Naive thymus-derived CD8-positive, alpha-beta T cell (primary cell): ENCODE measurements at regions not wholly inside any gene's neighbourhood (a gene's known extent, or its start where the extent isn't known, plus 50 kb on each side); places are given as distances from the start of the nearest gene placed in this dataset.
A peak's percentile ranks its signal among the peaks of the same experiment; 100 is the strongest.
"Not testable (repeated sequence)": the region's sequence is repeated elsewhere in the genome, so short reads cannot be mapped to it uniquely, and the experiment has no call there.

Experiments
- ATAC-seq, 2 donors: fragments of 150-1000 bp; cut with Tn5 transposase in 1 of 2; sonication (Bioruptor Pico), chemical (Tn5 transposase) in 1 of 2; 1 replicate in 1 of 2; 2 replicates in 1 of 2; pipeline ENCODE4 v1.10.0; 2021; ENCODE audit warnings: mild to moderate bottlenecking in 2 of 2, moderate library complexity in 2 of 2
- POLR2A ChIA-PET: fragments of 350-600 bp; sonication (Branson Sonifier 250); formaldehyde crosslinking; loops from one replicate; lab custom pipeline; 2021; ENCODE audit warnings: antibody characterized with exemption; lab: Charles Lee
- DNase-seq, 10 donors: peaks; one replicate each; pipeline versions ENCODE4 v3.0.0 to v3.0.0-alpha.2; 2020 to 2022
- H3K27ac Mint-ChIP-seq, 10 donors: one replicate each; pipeline ENCODE4 v1.8.0; 2020 to 2022; ENCODE audit warnings: mild to moderate bottlenecking in 10 of 10, mixed read lengths in 10 of 10, moderate library complexity in 4 of 10, inconsistent platforms in 1 of 10
- H3K27me3 Mint-ChIP-seq, 5 donors: one replicate each; pipeline ENCODE4 v1.8.0; 2021 to 2022; ENCODE audit warnings: mixed read lengths in 5 of 5
- H3K36me3 Mint-ChIP-seq, 3 donors: one replicate each; pipeline ENCODE4 v1.8.0; 2020 to 2022; ENCODE audit warnings: mixed read lengths in 3 of 3, mild to moderate bottlenecking in 2 of 3, inconsistent platforms in 1 of 3
- H3K4me1 Mint-ChIP-seq, 4 donors: one replicate each; pipeline ENCODE4 v1.8.0; 2021 to 2022; ENCODE audit warnings: mixed read lengths in 4 of 4
- H3K4me3 Mint-ChIP-seq, 10 donors: one replicate each; pipeline ENCODE4 v1.8.0; 2020 to 2022; ENCODE audit warnings: mild to moderate bottlenecking in 10 of 10, mixed read lengths in 10 of 10, moderate library complexity in 6 of 10, inconsistent platforms in 1 of 10
- H3K9me3 Mint-ChIP-seq, 9 donors: one replicate each; pipeline ENCODE4 v1.8.0; 2020 to 2022; ENCODE audit warnings: mixed read lengths in 9 of 9, mild to moderate bottlenecking in 3 of 9, inconsistent platforms in 1 of 9, moderate library complexity in 1 of 9

DNA sequence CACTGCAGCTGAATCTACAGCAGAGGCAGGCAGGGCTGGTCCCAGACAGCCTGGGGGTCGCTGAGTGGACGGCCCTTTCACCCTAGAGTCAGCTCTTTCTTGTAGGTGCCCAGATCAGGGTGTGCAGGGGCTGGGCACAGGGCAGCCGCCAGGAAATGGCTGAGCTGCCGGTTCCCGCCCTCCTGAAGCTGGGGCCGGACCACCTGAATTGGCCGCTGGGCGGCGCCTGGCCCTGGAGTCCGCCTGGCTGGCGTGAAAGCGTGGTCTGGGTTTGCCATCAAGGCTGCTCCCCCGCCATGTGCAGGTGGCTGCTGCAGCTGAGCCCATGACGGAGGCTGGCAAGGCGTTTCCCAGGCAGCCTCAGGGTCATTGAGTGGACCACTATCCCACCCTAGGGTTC, 85.7 kb downstream of the POTEM start:
- H3K27me3 Mint-ChIP-seq, H3K9me3 Mint-ChIP-seq, H3K36me3 Mint-ChIP-seq, H3K27ac Mint-ChIP-seq, DNase-seq, H3K4me3 Mint-ChIP-seq, ATAC-seq, POLR2A ChIA-PET, H3K4me1 Mint-ChIP-seq: not testable (repeated sequence)

DNA sequence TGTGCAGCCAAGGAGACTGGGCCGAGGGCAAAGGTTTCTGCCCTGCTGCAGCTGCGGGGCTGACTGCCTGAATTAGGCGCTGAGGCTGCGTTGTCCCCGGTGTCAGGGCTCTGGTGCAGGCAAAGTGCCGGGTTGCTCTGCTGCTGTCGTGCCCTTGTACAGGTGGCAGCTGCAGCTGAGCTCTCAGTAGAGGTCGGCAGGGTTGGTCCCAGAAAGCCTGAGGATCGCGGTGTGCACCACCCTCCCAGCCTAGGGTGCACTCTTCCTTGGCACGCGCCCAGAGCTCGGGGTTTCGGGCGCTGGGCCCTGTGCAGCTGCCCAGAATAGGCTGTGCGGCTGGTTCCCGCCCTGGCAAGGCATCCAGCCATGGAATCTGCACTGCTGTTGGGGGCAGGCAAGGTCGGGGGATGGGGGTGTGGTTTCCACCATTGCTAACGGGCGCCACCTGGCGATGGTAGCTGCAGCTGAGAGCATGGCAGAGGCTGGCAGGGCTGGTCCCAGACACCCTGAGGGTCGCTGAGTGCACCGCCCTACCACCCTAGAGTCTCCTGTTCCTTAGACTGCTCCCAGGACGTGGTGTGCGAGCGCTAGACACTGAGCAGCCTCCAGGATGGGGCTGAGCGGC, 86.3 kb downstream of the POTEM start:
- H3K4me1 Mint-ChIP-seq, POLR2A ChIA-PET, DNase-seq, H3K9me3 Mint-ChIP-seq, H3K36me3 Mint-ChIP-seq, H3K27me3 Mint-ChIP-seq, H3K27ac Mint-ChIP-seq, H3K4me3 Mint-ChIP-seq: not testable (repeated sequence)
- ATAC-seq: peak in 1 of 2 donors; percentile 51

DNA sequence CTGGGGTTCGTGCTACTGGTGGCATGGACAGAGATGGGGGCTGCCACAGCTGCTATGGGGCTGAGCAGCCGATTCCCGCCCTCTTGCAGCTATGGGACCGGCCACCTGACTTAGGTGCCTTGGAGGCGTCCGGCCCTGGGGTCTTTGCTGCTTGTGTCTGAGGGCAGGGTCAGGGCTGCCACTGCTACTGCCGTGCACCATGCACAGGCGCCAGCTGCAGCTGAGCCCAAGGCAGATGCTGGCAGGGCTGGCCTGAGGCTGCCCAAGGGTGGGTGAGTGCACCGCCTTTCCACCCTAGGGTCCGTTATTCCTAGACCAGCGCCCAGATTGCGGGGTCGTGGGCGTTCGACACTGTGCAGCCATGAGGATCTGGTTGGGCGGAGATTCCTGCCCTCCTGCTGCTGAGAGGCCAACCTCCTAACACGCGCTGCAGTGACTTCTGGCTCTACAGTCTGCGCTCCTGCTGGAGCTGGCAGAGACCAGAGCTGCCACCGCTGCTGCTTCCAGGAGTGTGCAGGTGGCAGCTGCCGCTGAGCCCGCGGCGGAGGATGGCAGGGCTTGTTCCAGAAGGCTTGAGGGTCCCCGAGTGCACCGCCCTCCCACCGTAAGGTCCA, 87.0 kb downstream of the POTEM start:
- H3K27me3 Mint-ChIP-seq, ATAC-seq, H3K27ac Mint-ChIP-seq, H3K36me3 Mint-ChIP-seq, DNase-seq, H3K4me3 Mint-ChIP-seq, H3K4me1 Mint-ChIP-seq, POLR2A ChIA-PET, H3K9me3 Mint-ChIP-seq: not testable (repeated sequence)

DNA sequence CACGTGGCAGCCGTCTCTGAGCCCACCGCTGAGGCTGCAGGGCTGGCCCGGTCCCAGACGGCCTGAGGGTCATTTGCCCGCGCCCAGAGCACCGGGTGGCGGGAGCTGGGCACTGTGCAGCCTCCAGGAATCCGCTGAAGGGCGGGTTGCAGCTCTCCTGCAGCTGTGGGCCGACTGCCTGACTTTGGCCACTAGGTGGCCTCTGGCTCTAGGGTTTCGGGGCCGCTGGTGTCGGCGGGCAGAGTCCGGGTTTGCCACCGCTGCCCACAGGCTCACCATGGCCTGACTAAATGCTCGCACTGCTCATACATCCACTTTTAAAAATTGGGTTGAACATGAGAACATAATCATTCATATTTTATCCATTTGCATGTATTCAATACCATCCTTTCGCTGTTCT, 87.7 kb downstream of the POTEM start:
- DNase-seq, H3K4me3 Mint-ChIP-seq, ATAC-seq, POLR2A ChIA-PET, H3K27ac Mint-ChIP-seq, H3K4me1 Mint-ChIP-seq, H3K36me3 Mint-ChIP-seq, H3K27me3 Mint-ChIP-seq, H3K9me3 Mint-ChIP-seq: not testable (repeated sequence)

DNA sequence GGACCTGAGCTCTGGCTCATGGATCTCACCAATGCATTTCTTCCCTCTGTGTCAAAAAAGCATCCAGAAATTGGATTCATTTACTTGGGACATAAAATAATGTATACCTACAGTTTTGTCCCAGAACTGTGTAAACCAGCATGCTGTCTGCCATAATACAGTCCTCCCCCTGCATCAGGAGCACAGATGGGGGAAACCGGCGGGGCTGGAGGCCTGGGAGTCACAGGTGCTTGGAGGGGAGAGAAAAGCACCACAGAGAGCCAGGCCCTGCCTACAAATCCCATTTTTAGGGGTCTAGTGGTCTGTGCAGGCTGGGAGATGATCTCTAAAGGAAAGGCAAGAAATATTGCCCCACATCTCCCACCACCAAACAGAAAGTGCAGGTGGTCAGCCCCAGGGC, 91.8 kb downstream of the POTEM start:
- ATAC-seq, H3K9me3 Mint-ChIP-seq, H3K4me3 Mint-ChIP-seq, H3K4me1 Mint-ChIP-seq, H3K36me3 Mint-ChIP-seq, H3K27ac Mint-ChIP-seq, POLR2A ChIA-PET, H3K27me3 Mint-ChIP-seq: not testable (repeated sequence)
- DNase-seq: peak in 1 of 10 donors; percentile 23

DNA sequence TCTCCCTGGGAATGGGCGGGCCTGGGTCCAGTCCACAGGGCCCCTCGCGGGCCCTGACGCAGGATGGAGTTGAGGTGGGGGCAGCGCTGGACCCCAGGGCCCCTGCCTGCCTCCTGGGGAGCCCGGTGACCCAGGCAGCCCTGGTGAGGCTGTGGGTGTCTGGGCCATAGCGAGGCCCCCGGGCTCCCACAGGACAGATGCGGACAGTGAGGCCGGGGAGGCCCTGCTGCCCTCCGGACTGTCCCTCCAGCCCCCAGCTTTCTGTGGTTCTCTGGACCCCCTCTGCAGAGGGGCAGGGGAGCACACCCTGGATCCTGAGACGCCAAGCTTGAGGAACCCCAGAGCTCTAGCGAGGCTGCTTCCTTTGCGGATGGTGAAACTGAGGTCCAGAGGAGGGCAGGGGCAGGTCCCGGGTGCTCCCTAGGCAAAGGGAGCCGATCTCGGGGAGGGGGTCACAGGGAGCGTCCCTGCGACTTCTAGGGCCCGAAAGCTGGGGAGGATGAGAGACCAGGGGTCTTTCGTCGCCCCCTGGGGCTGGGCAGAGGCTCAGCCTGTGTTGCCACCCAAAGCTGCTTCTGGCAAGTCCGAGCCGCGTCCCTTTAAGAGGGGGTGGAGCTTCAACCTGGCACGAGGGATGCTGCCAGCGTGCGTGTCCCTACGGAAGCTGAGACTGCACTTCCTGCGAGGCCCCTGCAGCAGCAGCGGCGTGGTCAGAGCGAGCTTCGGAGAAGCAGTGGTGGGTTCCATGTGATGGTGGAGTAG, 94.6 kb downstream of the POTEM start:
- not testable (repeated sequence) for H3K9me3 Mint-ChIP-seq

DNA sequence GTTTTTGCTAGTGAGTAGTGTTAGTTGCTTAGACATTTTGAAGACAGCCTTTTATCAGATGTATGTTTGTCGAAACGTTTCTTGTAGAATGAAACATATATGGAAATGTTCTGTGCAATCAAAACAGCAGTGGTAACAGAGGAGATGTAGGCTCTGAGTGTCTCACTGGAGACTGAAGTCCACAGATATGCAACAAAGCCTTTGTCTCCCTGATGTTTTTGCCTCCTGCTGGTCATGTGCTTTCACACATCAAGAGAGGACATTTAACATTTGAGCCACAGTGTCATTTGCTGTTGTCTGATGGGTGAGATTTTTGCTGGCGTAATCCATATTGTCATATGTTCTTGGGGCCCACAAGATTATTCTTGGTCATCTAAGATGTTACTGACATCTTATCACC, 101.7 kb downstream of the POTEM start:
- H3K27me3 Mint-ChIP-seq, H3K9me3 Mint-ChIP-seq, H3K36me3 Mint-ChIP-seq, POLR2A ChIA-PET, H3K27ac Mint-ChIP-seq, H3K4me3 Mint-ChIP-seq, H3K4me1 Mint-ChIP-seq, ATAC-seq, DNase-seq: not testable (repeated sequence)

More for the DNA sequence above, 94.6 kb downstream of the POTEM start:
- DNase-seq, H3K36me3 Mint-ChIP-seq, POLR2A ChIA-PET, H3K4me3 Mint-ChIP-seq, H3K27me3 Mint-ChIP-seq, H3K27ac Mint-ChIP-seq, H3K4me1 Mint-ChIP-seq: not testable (repeated sequence)
- peak in 1 of 2 donors; percentile 40 for ATAC-seq

DNA sequence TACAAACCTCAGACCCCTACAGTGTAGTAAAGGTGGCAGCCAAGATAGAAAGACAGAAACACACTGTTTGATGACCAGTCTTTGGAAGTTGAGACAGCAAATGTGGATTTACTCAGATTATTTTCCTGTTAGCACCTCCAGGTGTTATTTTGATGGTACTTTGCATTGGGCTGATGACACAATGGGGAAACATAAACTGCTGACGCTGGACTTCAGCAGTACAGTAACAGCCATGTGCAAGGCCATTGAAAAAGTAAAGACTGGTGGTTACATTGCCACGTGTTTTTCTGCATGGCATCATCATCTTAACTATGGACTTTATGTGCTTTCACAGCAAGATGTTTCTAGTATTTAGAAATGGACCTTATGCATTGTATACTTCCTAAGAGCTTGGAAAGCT, 105.3 kb downstream of the POTEM start:
- H3K27ac Mint-ChIP-seq, H3K9me3 Mint-ChIP-seq, H3K27me3 Mint-ChIP-seq, H3K36me3 Mint-ChIP-seq, H3K4me3 Mint-ChIP-seq, H3K4me1 Mint-ChIP-seq, DNase-seq, ATAC-seq, POLR2A ChIA-PET: not testable (repeated sequence)

DNA sequence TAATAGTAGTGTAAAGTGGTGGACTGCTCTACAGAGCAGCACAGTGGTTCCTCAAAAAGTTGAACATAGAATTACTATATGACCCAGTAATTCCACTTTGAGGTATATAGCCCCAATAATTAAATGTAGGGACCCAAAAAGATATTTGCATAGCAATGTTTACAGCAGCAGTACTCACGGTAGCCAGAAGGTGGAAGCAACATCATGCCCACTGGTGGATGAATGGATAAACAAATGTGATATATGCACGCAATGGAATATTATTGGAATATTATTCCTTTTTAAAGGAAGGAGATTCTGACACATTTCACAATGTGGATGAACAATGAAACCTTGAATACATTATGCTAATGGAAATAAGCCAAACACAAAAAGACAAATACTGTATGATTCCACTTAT, 121.4 kb downstream of the POTEM start:
- ATAC-seq, H3K4me3 Mint-ChIP-seq, DNase-seq, H3K9me3 Mint-ChIP-seq, H3K27me3 Mint-ChIP-seq, H3K4me1 Mint-ChIP-seq, H3K36me3 Mint-ChIP-seq, H3K27ac Mint-ChIP-seq, POLR2A ChIA-PET: not testable (repeated sequence)

DNA sequence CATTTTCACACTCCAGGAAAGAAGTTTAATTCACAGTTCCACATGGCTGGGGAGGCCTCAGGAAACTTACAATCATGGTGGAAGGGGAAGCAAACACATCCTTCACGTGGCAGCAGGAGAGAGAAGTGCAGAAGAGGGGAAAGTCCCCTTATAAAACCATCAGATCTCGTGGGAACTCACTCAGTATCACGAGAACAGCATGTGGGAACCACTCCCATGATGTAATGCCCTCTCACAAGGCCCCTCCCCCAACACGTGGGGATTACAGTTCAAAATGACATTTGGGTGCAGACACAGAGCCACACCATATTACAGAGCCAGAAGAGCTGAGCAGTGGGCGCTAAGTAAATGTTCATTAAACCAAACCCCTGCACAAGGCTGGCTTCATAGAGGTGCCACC, 126.0 kb downstream of the POTEM start:
- H3K4me3 Mint-ChIP-seq, H3K27me3 Mint-ChIP-seq, H3K4me1 Mint-ChIP-seq, DNase-seq, ATAC-seq, H3K9me3 Mint-ChIP-seq, H3K27ac Mint-ChIP-seq, POLR2A ChIA-PET, H3K36me3 Mint-ChIP-seq: not testable (repeated sequence)

DNA sequence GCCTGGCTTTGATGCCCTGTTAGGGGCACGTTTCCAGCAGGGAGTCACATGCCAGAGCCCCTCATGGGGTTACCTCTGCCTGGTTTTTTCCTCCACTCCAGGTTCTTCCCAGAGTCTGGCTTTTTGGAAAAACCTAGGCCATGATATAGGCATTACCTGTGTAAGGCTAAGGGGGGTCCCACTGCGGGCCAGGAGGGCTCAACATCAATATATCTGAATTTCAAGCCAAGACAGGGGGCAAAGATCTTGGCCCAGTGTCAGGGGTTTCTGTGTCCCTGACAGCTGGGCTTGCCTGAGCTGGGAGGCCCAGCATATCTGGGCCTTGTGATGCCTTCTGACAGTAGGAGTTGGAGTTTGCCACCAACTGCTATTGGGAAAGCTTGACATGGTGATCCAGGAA, 127.5 kb downstream of the POTEM start:
- H3K27me3 Mint-ChIP-seq, H3K4me3 Mint-ChIP-seq, H3K9me3 Mint-ChIP-seq, H3K27ac Mint-ChIP-seq, H3K36me3 Mint-ChIP-seq, DNase-seq, ATAC-seq, POLR2A ChIA-PET, H3K4me1 Mint-ChIP-seq: not testable (repeated sequence)

DNA sequence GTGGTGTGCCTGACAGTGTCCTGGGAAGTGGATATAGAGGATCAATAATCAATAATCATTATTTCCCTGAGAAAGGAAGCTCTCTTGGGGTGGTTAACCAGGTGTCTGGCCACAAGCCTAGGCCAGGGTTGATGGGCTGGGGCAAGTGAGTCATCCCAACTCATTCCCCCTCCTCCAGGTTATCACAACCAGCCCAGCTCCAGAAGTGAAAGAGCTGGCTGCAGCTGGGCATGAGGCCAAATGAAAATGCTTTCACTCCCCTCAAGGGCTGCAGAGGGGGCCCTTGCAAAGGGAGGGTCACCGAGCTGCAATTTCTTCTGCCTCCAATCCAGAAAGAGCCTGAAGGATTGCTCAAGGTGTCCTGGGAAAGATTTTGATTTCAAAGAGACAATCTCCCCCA, 127.9 kb downstream of the POTEM start:
- ATAC-seq, H3K27me3 Mint-ChIP-seq, H3K36me3 Mint-ChIP-seq, H3K4me1 Mint-ChIP-seq, POLR2A ChIA-PET, H3K4me3 Mint-ChIP-seq, H3K27ac Mint-ChIP-seq, H3K9me3 Mint-ChIP-seq, DNase-seq: not testable (repeated sequence)

DNA sequence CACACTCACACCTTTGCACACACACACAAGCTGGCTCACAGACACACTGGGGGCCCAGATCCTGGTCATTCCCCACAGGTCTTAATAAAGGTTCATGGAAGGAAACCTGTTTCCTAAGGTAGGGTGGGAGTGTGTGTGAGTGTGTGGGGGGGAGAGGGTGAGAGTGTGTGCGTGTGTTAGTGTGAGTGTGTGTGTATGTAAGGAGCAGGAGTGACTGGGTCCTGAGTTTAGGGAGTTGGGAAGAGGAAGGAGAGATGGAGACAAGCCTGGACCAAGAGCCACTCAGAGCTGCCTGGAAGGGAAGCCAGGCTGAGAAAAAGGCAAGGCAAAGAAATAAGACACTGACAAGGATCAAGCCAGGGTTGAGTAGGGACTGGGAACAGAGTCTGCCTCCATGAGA, 129.2 kb downstream of the POTEM start:
- H3K4me3 Mint-ChIP-seq, H3K36me3 Mint-ChIP-seq, H3K27me3 Mint-ChIP-seq, H3K4me1 Mint-ChIP-seq, H3K9me3 Mint-ChIP-seq, ATAC-seq, DNase-seq, H3K27ac Mint-ChIP-seq, POLR2A ChIA-PET: not testable (repeated sequence)

DNA sequence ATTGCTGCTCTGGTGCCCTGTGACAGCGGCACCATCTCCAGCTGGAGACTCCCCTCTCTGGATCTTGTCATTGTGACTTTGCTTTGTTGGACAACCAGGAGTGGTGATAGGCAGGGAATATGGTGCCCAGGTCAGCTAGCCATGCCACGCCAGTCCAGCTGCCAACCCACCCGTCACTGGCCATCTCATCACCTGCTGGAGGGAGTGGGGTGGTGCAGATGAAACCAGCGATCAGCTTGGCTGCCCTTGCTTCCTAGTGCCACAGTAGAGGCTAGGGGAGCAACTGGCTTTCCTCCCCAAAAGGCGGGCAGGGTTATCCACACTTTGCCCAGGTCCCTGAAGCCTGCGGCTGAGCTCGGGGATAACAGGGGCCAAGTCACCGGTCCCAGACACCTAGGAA, 129.6 kb downstream of the POTEM start:
- H3K4me3 Mint-ChIP-seq, H3K9me3 Mint-ChIP-seq, POLR2A ChIA-PET, ATAC-seq, H3K36me3 Mint-ChIP-seq, H3K4me1 Mint-ChIP-seq, H3K27me3 Mint-ChIP-seq, H3K27ac Mint-ChIP-seq, DNase-seq: not testable (repeated sequence)
